GM19240 (cell line): ENCODE measurements at regions not wholly inside any gene's neighbourhood (a gene's known extent, or its start where the extent isn't known, plus 50 kb on each side); places are given as distances from the start of the nearest gene placed in this dataset.
A peak's percentile ranks its signal among the peaks of the same experiment; 100 is the strongest.
"Not testable (repeated sequence)": the region's sequence is repeated elsewhere in the genome, so short reads cannot be mapped to it uniquely, and the experiment has no call there.

Source experiments
- DNase-seq: peaks from one replicate; pipeline ENCODE4 v3.0.0; 2011; ENCODE audit warnings: low spot score; ENCODE audit not compliant: insufficient read length

DNA sequence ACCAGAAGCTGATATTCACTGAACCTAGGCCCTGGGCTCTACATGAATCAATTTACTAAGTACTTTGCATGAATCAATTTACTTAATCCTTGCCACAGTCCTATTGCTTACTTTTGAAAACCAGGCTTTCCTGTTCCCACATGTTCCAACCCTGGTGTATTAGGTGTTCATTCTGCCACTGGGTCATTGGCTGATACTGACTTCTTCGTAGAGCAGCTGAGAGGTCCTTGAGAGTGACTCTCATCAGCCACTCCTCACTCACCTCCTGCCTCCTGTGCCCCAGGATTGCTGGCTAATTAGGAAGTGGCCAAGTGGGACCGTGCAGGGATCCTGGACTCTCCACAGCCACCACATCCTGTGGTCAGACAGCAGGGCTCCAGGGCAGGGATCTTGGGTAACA, 109.5 kb upstream of the CXorf66 start:
- not testable (repeated sequence) for DNase-seq

DNA sequence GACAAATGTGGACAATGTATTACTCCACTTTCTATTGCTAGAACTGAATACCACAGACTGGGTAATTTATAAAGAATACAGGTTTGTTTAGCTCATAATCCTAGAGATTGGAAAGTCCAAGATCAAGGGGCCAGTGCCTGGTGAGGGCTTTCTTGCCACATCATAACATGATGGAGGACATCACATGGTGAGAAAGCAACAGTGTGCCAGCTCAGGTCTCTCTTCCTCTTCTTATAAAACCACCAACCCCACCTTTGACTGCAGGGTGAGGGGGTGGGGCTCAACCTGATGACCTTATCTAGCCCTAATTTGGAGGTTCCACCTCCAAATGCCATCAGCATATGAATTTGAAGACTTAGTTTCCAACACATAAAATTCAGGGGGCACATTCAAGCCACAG, 105.7 kb upstream of the CXorf66 start:
- DNase-seq: no peak

DNA sequence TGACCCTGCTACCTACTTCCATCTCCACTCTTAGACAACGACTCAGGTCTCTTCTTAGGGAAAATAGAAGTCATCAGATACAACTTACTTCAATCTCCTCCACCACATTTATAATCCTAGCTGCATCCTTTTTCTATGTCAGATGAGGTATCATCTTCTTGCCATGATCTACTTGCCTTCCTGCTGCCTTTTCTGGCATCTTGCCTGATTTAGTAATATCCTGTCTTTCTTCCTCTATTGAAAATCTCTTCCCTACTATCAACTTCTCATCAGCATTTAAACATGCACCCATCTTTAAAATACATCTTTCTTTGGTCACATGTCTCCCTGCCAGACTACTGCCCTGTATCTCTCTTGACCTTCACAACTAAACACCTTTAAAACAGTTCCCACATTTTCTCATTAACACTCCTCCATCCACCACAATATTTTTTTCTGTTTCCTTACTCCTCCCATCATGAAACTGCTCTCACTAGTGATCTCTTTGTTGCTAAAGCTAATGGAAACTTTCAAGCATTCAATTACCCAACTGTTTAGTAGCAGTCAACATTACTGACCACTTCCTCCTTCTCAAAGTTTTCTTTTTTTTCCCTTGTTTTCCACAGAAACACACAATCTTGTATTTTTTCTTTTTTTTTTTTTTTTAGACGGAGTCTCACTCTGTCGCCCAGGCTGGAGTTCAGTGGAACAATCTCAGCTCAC, 100.8 kb upstream of the CXorf66 start:
- DNase-seq: no peak

DNA sequence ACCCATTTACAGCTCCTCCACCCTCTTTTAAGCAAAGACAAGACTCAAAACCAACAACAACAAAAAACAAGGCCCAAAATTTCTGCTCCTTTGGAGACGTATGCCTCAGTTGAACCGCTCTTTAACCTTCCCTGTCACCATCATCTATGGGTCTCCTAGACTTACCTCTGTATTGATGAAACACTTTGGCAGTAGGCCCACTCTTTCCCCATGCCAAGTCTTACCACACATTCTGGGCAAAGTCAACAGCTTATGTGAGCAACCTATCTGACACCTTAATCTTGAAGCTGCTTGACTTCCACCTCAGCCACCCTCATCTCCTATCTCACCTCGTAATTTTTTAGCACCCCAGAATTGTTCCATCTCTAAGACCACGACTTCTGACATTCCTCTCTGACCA, 99.7 kb upstream of the CXorf66 start:
- DNase-seq: no peak

DNA sequence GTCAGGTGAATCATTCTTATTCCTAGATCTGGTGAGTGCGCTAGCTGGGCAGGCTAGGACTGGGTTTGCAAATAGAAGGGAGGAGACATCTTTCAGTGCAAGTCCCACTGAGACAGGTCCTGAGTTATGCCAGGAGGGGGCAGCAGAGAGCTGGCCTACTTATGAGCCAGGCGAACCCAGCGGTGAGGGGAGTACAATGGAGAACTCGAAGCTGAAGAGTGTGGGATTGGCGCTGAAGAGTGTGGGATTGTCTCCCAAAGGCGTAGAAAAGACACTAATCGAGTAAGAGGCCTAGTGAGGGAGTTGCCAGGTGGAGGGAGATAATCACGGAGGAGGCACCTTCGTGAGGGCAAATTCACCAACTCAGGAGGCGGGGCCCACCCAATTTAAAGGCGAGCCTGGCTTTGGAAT, 91.7 kb upstream of the CXorf66 start:
- peak; percentile 14 for DNase-seq

DNA sequence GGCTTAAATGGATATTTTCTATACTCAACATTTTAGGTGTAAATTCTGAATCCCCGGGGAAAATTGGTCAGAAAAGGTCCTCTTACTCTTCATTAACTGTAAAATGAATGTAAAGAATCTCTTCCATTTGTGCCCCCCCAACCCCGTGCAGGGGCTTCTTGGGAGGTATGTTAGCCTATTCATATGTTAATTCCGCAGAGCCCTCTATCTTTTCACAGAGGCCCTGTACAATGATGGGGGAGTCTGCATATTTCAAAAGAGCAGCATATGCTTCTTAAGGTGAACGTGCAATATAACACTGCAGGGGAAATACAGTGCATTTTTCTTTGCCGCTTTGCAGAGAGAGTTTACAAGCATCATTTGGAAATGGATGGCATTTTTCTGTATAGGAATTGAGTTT, 88.5 kb upstream of the CXorf66 start:
- DNase-seq: no peak

DNA sequence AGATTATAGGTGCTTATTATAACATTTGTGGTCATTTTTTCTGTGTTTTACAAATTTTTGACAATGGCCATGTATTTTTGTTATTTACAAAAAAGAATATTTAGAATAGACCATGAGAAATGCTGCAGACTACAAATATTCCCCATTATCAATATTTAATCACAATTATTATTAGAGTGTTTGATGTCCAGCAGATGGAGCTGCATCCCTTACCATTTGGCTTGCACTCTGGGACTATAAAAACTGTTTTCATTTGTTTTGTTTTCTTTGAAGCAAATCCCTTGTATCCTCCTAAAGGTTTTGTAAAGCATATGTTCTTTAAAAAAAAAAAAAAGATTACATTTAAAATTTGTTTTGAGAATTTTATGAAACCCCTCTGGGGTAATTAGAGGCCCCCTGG, 85.6 kb upstream of the CXorf66 start:
- DNase-seq: no peak

DNA sequence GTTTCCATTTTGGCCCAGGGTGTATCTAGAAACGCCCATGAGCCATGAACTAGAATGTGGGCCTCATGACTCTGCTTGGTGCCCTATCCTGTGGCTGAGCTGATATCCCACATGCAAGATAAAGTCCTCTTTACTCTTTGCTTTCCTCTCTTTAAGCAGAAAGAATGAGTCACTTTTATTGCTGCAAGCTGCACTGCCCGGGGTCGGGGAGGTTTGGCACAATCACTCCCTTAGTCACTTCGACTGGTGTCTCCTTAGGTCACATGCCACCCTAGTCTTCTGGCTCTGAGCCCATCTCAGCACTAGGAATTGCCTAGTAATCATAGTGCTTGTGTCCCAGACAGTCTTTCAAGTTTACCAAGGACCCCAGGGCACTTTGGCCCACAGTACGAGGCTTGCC, 75.1 kb upstream of the CXorf66 start:
- DNase-seq: no peak

DNA sequence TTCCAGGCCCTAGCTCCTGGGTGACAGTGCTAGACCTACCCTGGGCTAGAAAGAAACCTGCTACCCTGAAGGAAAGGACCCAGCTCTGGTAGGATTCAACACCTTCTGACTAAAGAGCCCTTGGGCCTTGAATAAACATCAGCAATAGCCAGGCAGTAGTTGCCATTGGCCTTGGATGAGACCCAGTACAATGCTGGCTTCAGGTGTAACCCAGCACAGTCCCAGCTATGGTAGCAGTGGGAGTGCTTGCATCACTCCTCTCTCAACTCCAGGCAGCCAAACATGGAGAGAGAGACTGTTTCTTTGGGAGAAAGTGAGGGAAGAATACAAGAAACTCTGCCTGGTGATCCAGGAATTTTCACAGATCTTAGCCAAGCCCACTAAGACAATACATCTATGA, 73.5 kb upstream of the CXorf66 start:
- DNase-seq: no peak

DNA sequence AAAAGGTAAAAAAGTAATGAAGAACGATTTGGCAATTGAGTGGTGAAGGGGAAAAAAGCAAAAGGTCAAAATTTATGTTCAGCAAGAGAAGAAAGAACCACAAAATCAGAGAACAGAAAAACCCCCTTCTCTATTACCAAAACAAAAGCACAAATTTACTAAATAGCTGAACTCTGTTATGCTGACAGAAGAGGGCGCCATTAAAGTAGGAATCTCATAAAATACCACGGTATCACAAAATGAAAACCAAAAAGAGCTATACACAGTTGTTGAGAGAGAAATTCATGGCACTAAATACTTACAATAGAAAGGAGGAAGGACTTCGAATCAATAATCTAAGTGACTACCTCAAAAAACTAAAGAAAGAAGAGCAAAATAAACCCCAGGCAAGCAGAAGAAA, 69.6 kb upstream of the CXorf66 start:
- no peak for DNase-seq

DNA sequence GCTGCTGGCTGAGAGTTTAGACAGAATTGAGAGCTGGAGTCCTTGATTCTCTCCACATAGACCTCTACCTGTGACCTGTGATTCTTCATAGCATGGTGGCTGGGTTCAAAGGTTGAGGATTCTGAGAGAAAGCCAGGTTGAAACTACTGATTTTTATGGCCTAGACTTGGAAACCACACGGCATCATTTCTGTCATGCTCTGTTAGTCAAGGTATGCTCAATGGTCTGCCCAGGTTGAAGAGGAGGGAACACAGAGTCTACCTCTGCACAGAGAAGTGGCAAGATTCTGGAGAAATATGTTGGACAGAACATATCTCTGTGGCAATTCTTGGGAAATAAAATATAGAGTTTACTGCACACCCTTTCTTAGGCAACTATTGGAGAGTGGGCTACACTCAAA, 57.2 kb upstream of the CXorf66 start:
- DNase-seq: no peak

DNA sequence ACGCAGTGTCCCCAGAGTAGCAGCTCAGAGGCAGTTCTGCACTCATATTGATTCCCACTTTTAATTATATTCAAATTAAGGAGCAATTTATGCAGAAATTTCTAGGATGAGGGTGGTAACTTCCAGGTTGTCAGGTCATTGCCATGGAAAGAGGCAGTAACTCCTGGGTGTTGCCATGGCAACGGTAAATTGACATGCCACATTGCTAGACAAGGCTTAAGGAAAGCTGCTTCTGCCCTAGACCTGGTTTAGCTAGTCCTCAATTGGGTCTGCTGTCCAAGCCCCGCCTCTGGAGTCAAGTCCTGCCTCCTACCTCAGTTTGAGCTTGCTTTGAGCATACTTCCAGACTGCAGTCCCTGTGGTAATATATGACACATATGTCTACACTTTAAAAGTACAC, 53.8 kb upstream of the CXorf66 start:
- DNase-seq: not testable (repeated sequence)
